Endothelial cell of umbilical vein (primary cell): ENCODE measurements at regions not wholly inside any gene's neighbourhood (a gene's known extent, or its start where the extent isn't known, plus 50 kb on each side); places are given as distances from the start of the nearest gene placed in this dataset.

ENCODE experiments used
- BruUV-seq: library from RNA; stranded (reverse); fragments of 400-500 nt; replicated peaks from 2 replicates; lab custom pipeline; 2021; lab: Mats Ljungman, UMichigan
- CTCF ChIA-PET: fragments of 300-600, 350-600 bp; sonication (Branson Sonifier 250); formaldehyde crosslinking; loops from one replicate; lab custom pipeline; 2021; ENCODE audit warnings: antibody characterized with exemption, inconsistent platforms; lab: Charles Lee
- POLR2A ChIA-PET: fragments of 300-600, 350-600 bp; sonication (Branson Sonifier 250); formaldehyde crosslinking; loops from one replicate; lab custom pipeline; 2021; ENCODE audit warnings: antibody characterized with exemption, inconsistent platforms; lab: Charles Lee
- DNase-seq: peaks from one replicate; pipeline ENCODE4 v3.0.0-alpha.2; 2011; ENCODE audit warnings: low read depth, low spot score
- FAIRE-seq: peaks from 2 replicates; lab custom pipeline; 2011; peaks lifted over from hg19 to GRCh38; lab: Jason Lieb, UNC
- H2AFZ ChIP-seq: 2 replicates; pipeline ENCODE4 v1.6.0; 2012; ENCODE audit warnings: low read depth, low read length, control low read depth, inconsistent platforms
- H3K27ac ChIP-seq: 2 replicates; pipeline ENCODE4 v1.5.1; 2011; ENCODE audit warnings: low read depth, mild to moderate bottlenecking, control low read depth, low read length, moderate library complexity; ENCODE audit not compliant: insufficient read depth
- H3K27me3 ChIP-seq, 2 experiments: 2 replicates each; pipeline versions ENCODE4 v1.6.0 to v1.6.1; 2011; ENCODE audit warnings: low read length in 2 of 2, mixed read lengths in 1 of 2; ENCODE audit not compliant: control insufficient read depth in 2 of 2, insufficient read depth in 2 of 2
- H3K36me3 ChIP-seq, 2 experiments: 2 replicates in 1 of 2; 3 replicates in 1 of 2; pipeline ENCODE4 v1.5.1; 2011; ENCODE audit warnings: low read length in 2 of 2, mild to moderate bottlenecking in 1 of 2, moderate library complexity in 1 of 2; ENCODE audit not compliant: control insufficient read depth in 2 of 2, insufficient read depth in 2 of 2; ENCODE audit errors: extremely low read depth in 1 of 2
- H3K4me1 ChIP-seq: 3 replicates; pipeline ENCODE4 v1.5.1; 2011; ENCODE audit warnings: mild to moderate bottlenecking, low read length; ENCODE audit not compliant: control insufficient read depth, insufficient read depth; ENCODE audit errors: extremely low read depth
- H3K4me2 ChIP-seq: 2 replicates; pipeline ENCODE4 v1.6.1; 2011; ENCODE audit warnings: low read length, control low read depth, mixed read lengths; ENCODE audit not compliant: insufficient read depth
- H3K4me3 ChIP-seq, 3 experiments: fragments of 200-600 bp in 1 of 3; sonication (generic), shearing (Covaris generic) in 1 of 3; replicated peaks in 1 of 3; 2 replicates each; pipeline ENCODE4 v1.5.1; 2011 to 2016; ENCODE audit warnings: control low read depth in 3 of 3, low read length in 3 of 3, mild to moderate bottlenecking in 2 of 3, inconsistent platforms in 1 of 3, low read depth in 1 of 3, moderate library complexity in 1 of 3; ENCODE audit not compliant: insufficient read depth in 1 of 3
- H3K79me2 ChIP-seq: 2 replicates; pipeline ENCODE4 v1.6.0; 2012; ENCODE audit warnings: low read length, inconsistent platforms; ENCODE audit not compliant: control insufficient read depth, insufficient read depth
- H3K9ac ChIP-seq: replicated peaks from 2 replicates; pipeline ENCODE3; 2011; ENCODE audit warnings: low read length, control low read depth; ENCODE audit not compliant: insufficient read depth; ENCODE audit errors: extremely low read depth
- H3K9me1 ChIP-seq: replicated peaks from 3 replicates; pipeline ENCODE4 v1.6.0; 2011; ENCODE audit warnings: mild to moderate bottlenecking, low read length; ENCODE audit not compliant: control insufficient read depth, insufficient read depth; ENCODE audit errors: extremely low read depth
- H3K9me3 ChIP-seq: replicated peaks from 2 replicates; pipeline ENCODE4 v1.5.1; 2012; ENCODE audit warnings: low read length, inconsistent platforms; ENCODE audit not compliant: control insufficient read depth, insufficient read depth
- H4K20me1 ChIP-seq: replicated peaks from 2 replicates; pipeline ENCODE3; 2011; ENCODE audit warnings: mild to moderate bottlenecking, low read length; ENCODE audit not compliant: control insufficient read depth, insufficient read depth; ENCODE audit errors: extremely low read depth
- EZH2 ChIP-seq: IDR thresholded peaks from 2 replicates; pipeline ENCODE4 v1.6.1; 2012; ENCODE audit warnings: borderline replicate concordance, low read depth, mild to moderate bottlenecking, moderate library complexity, low read length, inconsistent platforms; ENCODE audit not compliant: severe bottlenecking
- FOS ChIP-seq: IDR thresholded peaks from 2 replicates; pipeline ENCODE4 v1.6.1; 2011; ENCODE audit warnings: mild to moderate bottlenecking, low read length, moderate library complexity, borderline replicate concordance; ENCODE audit not compliant: insufficient read depth
- GATA2 ChIP-seq: IDR thresholded peaks from 2 replicates; pipeline ENCODE4 v1.7.0; 2011; ENCODE audit warnings: low read depth, mild to moderate bottlenecking, moderate library complexity, mixed read lengths, low read length; ENCODE audit not compliant: insufficient read length, insufficient read depth
- MYC ChIP-seq: IDR thresholded peaks from one replicate; pipeline ENCODE4 v1.6.1; 2011; ENCODE audit warnings: mild to moderate bottlenecking, low read depth, low read length
- POLR2A ChIP-seq: IDR thresholded peaks from 2 replicates; pipeline ENCODE4 v1.6.1; 2012; ENCODE audit warnings: low read depth, mild to moderate bottlenecking, control low read depth, low read length
- POLR2AphosphoS5 ChIP-seq: IDR thresholded peaks from 2 replicates; pipeline ENCODE4 v1.6.1; 2012; ENCODE audit warnings: low read depth, mild to moderate bottlenecking, control low read depth, low read length, moderate library complexity; ENCODE audit not compliant: insufficient read depth
- dilution Hi-C: fragments of 300-500 bp; cut with MboI; formaldehyde crosslinking; loops from one replicate; pipeline ENCODE4 v1.15.0; 2019; ENCODE audit warnings: low sequenced_read_pairs; ENCODE audit not compliant: extremely low pct_ligation_motif_present
- intact Hi-C: fragments of 100-400 bp; cut with micrococcal nuclease; formaldehyde crosslinking; loops from one replicate; pipeline ENCODE4 v1.10.0; 2022
- TF ChIP-seq, protein P1 (sequence below): IDR thresholded peaks from 2 replicates; pipeline ENCODE4 v1.6.1; 2011; ENCODE audit not compliant: insufficient read depth, insufficient read length

DNA sequence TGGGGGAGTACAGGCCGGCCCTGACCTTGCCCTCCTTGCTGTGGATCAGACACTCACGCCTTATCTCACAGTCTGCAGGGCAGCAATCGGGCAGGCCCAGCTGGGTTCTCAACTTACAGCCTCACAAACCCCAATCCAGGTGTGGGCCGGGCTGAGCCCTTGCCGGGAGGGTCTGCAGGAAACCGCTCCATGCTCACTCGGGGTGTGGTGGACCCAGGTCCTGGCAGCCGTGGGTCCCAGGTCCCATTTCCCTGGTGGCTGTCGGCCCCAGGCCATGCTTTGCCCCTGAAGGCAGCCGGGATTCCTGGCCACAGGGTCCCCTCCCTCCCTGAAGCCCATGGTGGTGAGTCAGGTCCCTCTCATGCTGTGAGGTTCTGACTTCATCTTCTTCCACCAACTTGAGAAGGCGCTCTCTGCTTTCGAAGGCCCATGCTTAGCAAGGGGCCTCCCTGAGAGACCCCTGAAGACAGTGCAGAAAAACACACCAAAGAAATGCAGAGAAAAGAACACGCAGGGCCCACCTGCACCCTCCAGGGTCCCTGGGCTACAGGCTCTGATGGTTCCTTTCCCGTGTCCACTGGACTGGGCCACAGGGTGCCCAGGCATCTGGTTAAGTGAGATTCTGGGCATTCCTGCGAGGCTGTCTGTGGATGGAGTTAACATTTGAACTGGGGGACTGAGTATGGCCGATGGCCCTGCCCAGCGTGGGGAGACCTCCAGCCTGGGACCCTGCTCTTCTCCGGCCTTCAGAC is 588.2 kb downstream of the BRD1 start:
- Histone ChIP-seq H3K36me3 (no peaks in the 10 kb centered on the region), H3K4me1 (no peaks in the 10 kb centered on the region), H2AFZ (no peak overlapping the region), H3K9ac (no peak overlapping the region), H3K4me3 (no peak overlapping the region), H4K20me1 (no peaks in the 10 kb centered on the region), H3K9me3 (peaks cover 5% of the 10 kb centered on the region), H3K9me1 (no peaks in the 10 kb centered on the region), H3K27me3 (no peaks in the 10 kb centered on the region), H3K79me2 (no peaks in the 10 kb centered on the region), H3K4me2 (no peak overlapping the region), H3K27ac (no peak overlapping the region)
- intact Hi-C loops (no loop called here), dilution Hi-C loops (no loop called here)
- CTCF ChIA-PET = no interaction called here
- FAIRE-seq (no peak), DNase-seq (no peak)
- TF ChIP-seq POLR2A (no peak), FOS (no peak), GATA2 (no peak), POLR2AphosphoS5 (no peak), EZH2 (no peak), MYC (no peak)
- TF ChIP-seq, protein P1, sequence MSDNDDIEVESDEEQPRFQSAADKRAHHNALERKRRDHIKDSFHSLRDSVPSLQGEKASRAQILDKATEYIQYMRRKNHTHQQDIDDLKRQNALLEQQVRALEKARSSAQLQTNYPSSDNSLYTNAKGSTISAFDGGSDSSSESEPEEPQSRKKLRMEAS = no peak
- POLR2A ChIA-PET = no interaction called here
- no TSS peak for BruUV-seq
